ENCODE measurements at regions not wholly inside any gene's neighbourhood (a gene's known extent, or its start where the extent isn't known, plus 50 kb on each side); places are given as distances from the start of the nearest gene placed in this dataset.
A peak's percentile ranks its signal among the peaks of the same experiment; 100 is the strongest.

- Histone ChIP-seq H3K9me3 (no peaks in the 10 kb centered on the region), H3K36me3 (no peaks in the 10 kb centered on the region), H3K27ac (no peak overlapping the region), H3K4me1 (no peaks in the 10 kb centered on the region), H3K27me3 (no peaks in the 10 kb centered on the region), H3K4me3 (no peak overlapping the region)
- DNase-seq (ENCODE audit: low spot score in 2 of 2): no peak
- intact Hi-C loops (cut with DNase I; ENCODE audit: low total_unique reads): loop anchor here (5.0 kb wide), 1 partner anchor 1353 kb away; no protein-coding TSS in a partner anchor
- TF ChIP-seq POLR2AphosphoS5 (IDR thresholded peaks at IDR 0.05): no peak
- TF ChIP-seq CTCF (IDR thresholded peaks at IDR 0.05): no peak
- no peak for TF ChIP-seq POLR2A (IDR thresholded peaks at IDR 0.05)
Observed at GRCh38 chr15:98438907-98439306, 209.4 kb upstream of the IGF1R start.

DNA sequence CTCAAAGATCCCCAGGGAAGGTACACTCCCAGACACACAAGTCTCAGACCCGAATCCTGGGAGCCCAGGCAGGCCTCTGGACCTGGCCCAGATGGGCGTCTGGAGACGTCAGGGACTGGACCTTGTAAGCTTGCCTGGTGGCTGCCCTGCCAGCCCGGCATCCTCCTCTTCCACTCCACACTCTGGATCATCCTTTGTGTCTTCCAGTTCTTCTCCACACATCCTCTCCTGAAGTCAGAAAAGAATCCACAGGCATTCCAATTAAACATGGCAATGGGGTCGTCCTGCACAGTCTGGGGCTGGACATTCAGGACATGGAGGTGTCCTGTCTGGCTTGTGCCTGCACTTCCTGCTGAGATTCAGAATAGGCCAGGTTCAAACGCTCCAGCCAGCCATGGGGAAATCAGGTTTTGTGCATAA, 208.8 kb upstream of the IGF1R start:
- no peaks in the 10 kb centered on the region for H3K36me3 ChIP-seq
- no peak overlapping the region for H3K4me3 ChIP-seq
- H3K27me3 ChIP-seq: no peaks in the 10 kb centered on the region
- intact Hi-C loops (cut with DNase I; ENCODE audit: low total_unique reads): loop anchor here (5.0 kb wide), 1 partner anchor 1353 kb away; no protein-coding TSS in a partner anchor
- no peak for DNase-seq (ENCODE audit: low spot score in 2 of 2)
- H3K27ac ChIP-seq: no peak overlapping the region
- H3K4me1 ChIP-seq: no peaks in the 10 kb centered on the region
- H3K9me3 ChIP-seq: no peaks in the 10 kb centered on the region
- no peak for TF ChIP-seq POLR2A (IDR thresholded peaks at IDR 0.05)
- TF ChIP-seq POLR2AphosphoS5 (IDR thresholded peaks at IDR 0.05): no peak
- no peak for TF ChIP-seq CTCF (IDR thresholded peaks at IDR 0.05)

- Histone ChIP-seq H3K36me3 (no peaks in the 10 kb centered on the region), H3K4me3 (no peak overlapping the region), H3K27me3 (no peaks in the 10 kb centered on the region), H3K9me3 (no peaks in the 10 kb centered on the region), H3K4me1 (no peaks in the 10 kb centered on the region), H3K27ac (no peak overlapping the region)
- TF ChIP-seq CTCF (IDR thresholded peaks at IDR 0.05) (no peak), POLR2AphosphoS5 (IDR thresholded peaks at IDR 0.05) (no peak), POLR2A (IDR thresholded peaks at IDR 0.05) (no peak)
- DNase-seq (ENCODE audit: low spot score in 2 of 2): no peak
- intact Hi-C loops (cut with DNase I; ENCODE audit: low total_unique reads): no loop called here
Observed at GRCh38 chr15:98440917-98441316, 207.4 kb upstream of the IGF1R start.

DNA sequence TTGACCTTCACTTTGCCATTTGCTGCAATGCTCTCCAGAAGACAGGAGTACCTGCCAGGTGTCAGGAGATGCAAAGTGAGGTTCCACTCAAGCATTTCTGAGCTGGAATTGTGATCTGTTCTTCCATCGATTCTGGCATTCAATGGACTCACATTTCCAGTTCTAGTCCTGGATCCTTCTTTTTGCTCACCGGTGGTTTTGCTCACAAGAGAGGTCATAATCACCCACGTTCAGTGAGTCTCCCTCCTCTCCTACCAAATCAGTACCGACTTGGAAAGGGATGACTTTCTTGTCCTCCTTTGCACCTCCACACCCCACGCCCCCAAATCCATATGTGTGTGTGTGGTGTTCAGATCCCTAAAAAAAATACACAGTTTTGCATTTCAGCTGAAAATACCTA, 206.7 kb upstream of the IGF1R start:
- Histone ChIP-seq H3K9me3 (no peaks in the 10 kb centered on the region), H3K4me1 (no peaks in the 10 kb centered on the region), H3K27me3 (no peaks in the 10 kb centered on the region), H3K4me3 (no peak overlapping the region), H3K36me3 (no peaks in the 10 kb centered on the region), H3K27ac (no peak overlapping the region)
- TF ChIP-seq CTCF (IDR thresholded peaks at IDR 0.05) (no peak), POLR2A (IDR thresholded peaks at IDR 0.05) (no peak), POLR2AphosphoS5 (IDR thresholded peaks at IDR 0.05) (no peak)
- no peak for DNase-seq (ENCODE audit: low spot score in 2 of 2)
- intact Hi-C loops (cut with DNase I; ENCODE audit: low total_unique reads): no loop called here

DNA sequence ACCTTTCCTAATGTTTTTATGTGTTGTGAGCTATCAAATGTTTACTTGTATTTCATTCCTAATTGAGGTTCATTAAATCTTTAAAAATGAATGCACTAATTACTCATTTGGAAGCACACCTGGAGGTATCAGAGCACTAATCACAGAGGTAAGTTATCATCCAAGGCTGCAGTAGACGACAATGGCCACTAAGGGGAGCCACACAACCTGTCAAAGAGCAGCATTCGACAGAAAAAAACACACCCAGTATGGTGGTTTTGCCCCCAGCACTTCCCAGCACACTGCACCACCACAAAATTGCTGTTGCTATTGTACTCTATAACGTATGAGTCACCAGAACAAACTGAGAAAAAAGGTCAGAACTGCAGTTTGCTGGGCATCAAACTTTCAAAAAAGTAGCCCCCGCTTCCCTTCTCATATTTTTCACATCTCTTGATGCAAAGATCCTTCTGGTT, 205.9 kb upstream of the IGF1R start:
- Histone ChIP-seq H3K27ac (no peak overlapping the region), H3K4me3 (no peak overlapping the region), H3K4me1 (no peaks in the 10 kb centered on the region), H3K36me3 (no peaks in the 10 kb centered on the region), H3K27me3 (no peaks in the 10 kb centered on the region), H3K9me3 (no peaks in the 10 kb centered on the region)
- DNase-seq (ENCODE audit: low spot score in 2 of 2): peak in 1 of 2 donors; percentile 81
- TF ChIP-seq POLR2A (IDR thresholded peaks at IDR 0.05) (no peak), POLR2AphosphoS5 (IDR thresholded peaks at IDR 0.05) (peak in 1 of 3 donors; percentile 32), CTCF (IDR thresholded peaks at IDR 0.05) (peak; percentile 74 to 85 (median 82))
- intact Hi-C loops (cut with DNase I; ENCODE audit: low total_unique reads): no loop called here
